ENCODE measurements at regions not wholly inside any gene's neighbourhood (a gene's known extent, or its start where the extent isn't known, plus 50 kb on each side); places are given as distances from the start of the nearest gene placed in this dataset.

DNA sequence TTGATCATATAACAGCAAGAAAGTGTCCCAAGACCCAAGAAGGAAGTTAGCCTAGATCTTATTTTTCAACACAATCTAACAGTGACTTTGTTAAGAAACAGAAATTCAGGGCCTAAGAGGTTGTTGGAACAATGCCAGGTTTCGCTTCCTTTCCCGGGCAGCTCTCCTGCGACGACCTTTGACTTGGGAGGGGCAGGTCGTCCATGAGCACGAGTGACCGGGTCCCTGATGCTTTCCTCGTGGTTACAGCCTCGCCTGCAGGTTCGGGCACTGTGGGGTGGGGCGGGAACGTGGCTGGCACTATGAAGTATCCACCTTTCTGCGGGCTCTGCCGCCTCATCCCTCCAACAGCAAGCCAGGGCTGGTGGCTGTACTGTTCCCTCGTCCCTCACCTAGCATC lies 90.1 kb upstream of the RGMA start:
- DNase-seq (ENCODE audit: extremely low spot score, unreplicated experiment), result no peak
- Mint-ChIP-seq H3K27me3 (peaks cover 4% of the 10 kb centered on the region), H3K36me3 (peaks cover 3% of the 10 kb centered on the region), H3K4me1 (ENCODE audit: unreplicated experiment) (peaks cover 39% of the 10 kb centered on the region), H3K27ac (peak overlapping the region; percentile 71), H3K4me3 (no peak overlapping the region), H3K9me3 (no peaks in the 10 kb centered on the region)
- TF ChIP-seq, protein P1, sequence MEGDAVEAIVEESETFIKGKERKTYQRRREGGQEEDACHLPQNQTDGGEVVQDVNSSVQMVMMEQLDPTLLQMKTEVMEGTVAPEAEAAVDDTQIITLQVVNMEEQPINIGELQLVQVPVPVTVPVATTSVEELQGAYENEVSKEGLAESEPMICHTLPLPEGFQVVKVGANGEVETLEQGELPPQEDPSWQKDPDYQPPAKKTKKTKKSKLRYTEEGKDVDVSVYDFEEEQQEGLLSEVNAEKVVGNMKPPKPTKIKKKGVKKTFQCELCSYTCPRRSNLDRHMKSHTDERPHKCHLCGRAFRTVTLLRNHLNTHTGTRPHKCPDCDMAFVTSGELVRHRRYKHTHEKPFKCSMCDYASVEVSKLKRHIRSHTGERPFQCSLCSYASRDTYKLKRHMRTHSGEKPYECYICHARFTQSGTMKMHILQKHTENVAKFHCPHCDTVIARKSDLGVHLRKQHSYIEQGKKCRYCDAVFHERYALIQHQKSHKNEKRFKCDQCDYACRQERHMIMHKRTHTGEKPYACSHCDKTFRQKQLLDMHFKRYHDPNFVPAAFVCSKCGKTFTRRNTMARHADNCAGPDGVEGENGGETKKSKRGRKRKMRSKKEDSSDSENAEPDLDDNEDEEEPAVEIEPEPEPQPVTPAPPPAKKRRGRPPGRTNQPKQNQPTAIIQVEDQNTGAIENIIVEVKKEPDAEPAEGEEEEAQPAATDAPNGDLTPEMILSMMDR (conservative IDR thresholded peaks at IDR 0.05), result no peak

GRCh38 chr15:93178371-93178770 lies 89.4 kb upstream of the RGMA start:
- peaks cover 4% of the 10 kb centered on the region for H3K27me3 Mint-ChIP-seq
- H3K36me3 Mint-ChIP-seq, result peaks cover 3% of the 10 kb centered on the region
- H3K4me1 Mint-ChIP-seq (ENCODE audit: unreplicated experiment), result peaks cover 37% of the 10 kb centered on the region
- no peak overlapping the region for H3K4me3 Mint-ChIP-seq
- no peak overlapping the region for H3K27ac Mint-ChIP-seq
- no peak for DNase-seq (ENCODE audit: extremely low spot score, unreplicated experiment)
- TF ChIP-seq, protein P1 (conservative IDR thresholded peaks at IDR 0.05), result peak; percentile 32
- no peaks in the 10 kb centered on the region for H3K9me3 Mint-ChIP-seq

GRCh38 chr15:93176065-93176464 lies 87.1 kb upstream of the RGMA start:
- no peak overlapping the region for H3K27ac Mint-ChIP-seq
- H3K4me1 Mint-ChIP-seq (ENCODE audit: unreplicated experiment), result peaks cover 22% of the 10 kb centered on the region
- H3K36me3 Mint-ChIP-seq, result peaks cover 3% of the 10 kb centered on the region
- no peak for DNase-seq (ENCODE audit: extremely low spot score, unreplicated experiment)
- H3K4me3 Mint-ChIP-seq, result no peak overlapping the region
- TF ChIP-seq, protein P1 (conservative IDR thresholded peaks at IDR 0.05), result no peak
- H3K27me3 Mint-ChIP-seq, result peaks cover 7% of the 10 kb centered on the region
- no peaks in the 10 kb centered on the region for H3K9me3 Mint-ChIP-seq

GRCh38 chr15:93174836-93175235 lies 85.8 kb upstream of the RGMA start:
- DNase-seq (ENCODE audit: extremely low spot score, unreplicated experiment), result no peak
- peaks cover 3% of the 10 kb centered on the region for H3K36me3 Mint-ChIP-seq
- H3K27me3 Mint-ChIP-seq, result peaks cover 7% of the 10 kb centered on the region
- no peak overlapping the region for H3K4me3 Mint-ChIP-seq
- H3K9me3 Mint-ChIP-seq, result no peaks in the 10 kb centered on the region
- peaks cover 12% of the 10 kb centered on the region for H3K4me1 Mint-ChIP-seq (ENCODE audit: unreplicated experiment)
- H3K27ac Mint-ChIP-seq, result no peak overlapping the region
- TF ChIP-seq, protein P1 (conservative IDR thresholded peaks at IDR 0.05), result no peak

- H3K27me3 Mint-ChIP-seq, result peaks cover 3% of the 10 kb centered on the region
- H3K36me3 Mint-ChIP-seq, result peaks cover 3% of the 10 kb centered on the region
- TF ChIP-seq, protein P1 (conservative IDR thresholded peaks at IDR 0.05), result no peak
- H3K4me3 Mint-ChIP-seq, result no peak overlapping the region
- no peak for DNase-seq (ENCODE audit: extremely low spot score, unreplicated experiment)
- H3K4me1 Mint-ChIP-seq (ENCODE audit: unreplicated experiment), result peaks cover 4% of the 10 kb centered on the region
- H3K9me3 Mint-ChIP-seq, result no peaks in the 10 kb centered on the region
- peak overlapping the region; percentile 44 for H3K27ac Mint-ChIP-seq
Observed at GRCh38 chr15:93173369-93173768, 84.4 kb upstream of the RGMA start.

DNA sequence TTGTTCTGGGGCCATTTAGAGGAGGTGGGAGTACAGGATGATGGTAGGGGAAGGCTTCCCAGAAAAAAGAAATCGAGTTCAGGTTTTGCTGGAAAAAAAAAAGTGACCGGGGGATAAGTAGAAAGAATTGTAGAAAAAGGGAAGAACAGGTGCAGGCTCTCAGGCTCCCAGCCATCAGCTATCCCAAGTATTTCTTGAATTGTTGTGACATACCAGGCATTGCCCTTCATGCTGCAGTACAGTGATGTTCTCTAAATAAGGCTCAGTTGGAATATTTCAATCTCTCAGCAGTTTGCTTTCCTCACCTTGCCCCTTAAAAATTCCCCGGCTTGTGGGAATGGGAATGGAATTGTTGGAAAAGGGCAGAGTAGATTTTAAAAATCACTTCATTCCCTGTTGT lies 82.5 kb upstream of the RGMA start:
- DNase-seq (ENCODE audit: extremely low spot score, unreplicated experiment), result no peak
- TF ChIP-seq, protein P1 (conservative IDR thresholded peaks at IDR 0.05), result no peak
- Mint-ChIP-seq H3K4me3 (no peak overlapping the region), H3K27me3 (peaks cover 13% of the 10 kb centered on the region), H3K36me3 (peaks cover 3% of the 10 kb centered on the region), H3K9me3 (no peaks in the 10 kb centered on the region), H3K4me1 (ENCODE audit: unreplicated experiment) (peaks cover 4% of the 10 kb centered on the region), H3K27ac (no peak overlapping the region)
